Activated CD4-positive, alpha-beta T cell treated with anti-CD3 and anti-CD28 coated beads, Interleukin-2, amount 50 U/mL, for 1 hour (primary cell): ENCODE measurements at regions not wholly inside any gene's neighbourhood (a gene's known extent, or its start where the extent isn't known, plus 50 kb on each side); places are given as distances from the start of the nearest gene placed in this dataset.

Experiments used
- DNase-seq: peaks from one replicate; pipeline ENCODE4 v3.0.0-alpha.2; 2020

DNA sequence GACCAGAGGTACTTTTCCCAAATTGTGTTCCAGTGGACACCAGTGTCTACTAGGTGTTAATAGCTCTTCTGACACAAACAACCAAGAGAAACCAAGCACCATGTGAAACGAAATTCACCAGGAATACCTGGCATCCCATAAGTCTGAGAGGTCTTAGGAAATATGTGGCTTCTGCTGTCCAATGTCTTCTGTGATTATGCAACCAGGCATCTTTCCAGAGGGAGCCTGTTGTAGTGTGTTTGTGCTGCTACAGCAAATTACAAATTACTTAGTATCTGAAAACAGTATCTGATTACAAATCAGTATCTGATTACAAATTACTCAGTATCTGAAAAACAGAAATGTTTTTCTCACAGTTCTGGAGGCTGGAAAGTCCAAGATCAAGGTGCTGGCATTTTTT lies 133.6 kb upstream of the NPVF start:
- DNase-seq = no peak

- DNase-seq = no peak
Observed at GRCh38 chr7:25368599-25369201, 140.4 kb upstream of the NPVF start.

GRCh38 chr7:25369786-25370185 lies 141.5 kb upstream of the NPVF start:
- DNase-seq = no peak

DNA sequence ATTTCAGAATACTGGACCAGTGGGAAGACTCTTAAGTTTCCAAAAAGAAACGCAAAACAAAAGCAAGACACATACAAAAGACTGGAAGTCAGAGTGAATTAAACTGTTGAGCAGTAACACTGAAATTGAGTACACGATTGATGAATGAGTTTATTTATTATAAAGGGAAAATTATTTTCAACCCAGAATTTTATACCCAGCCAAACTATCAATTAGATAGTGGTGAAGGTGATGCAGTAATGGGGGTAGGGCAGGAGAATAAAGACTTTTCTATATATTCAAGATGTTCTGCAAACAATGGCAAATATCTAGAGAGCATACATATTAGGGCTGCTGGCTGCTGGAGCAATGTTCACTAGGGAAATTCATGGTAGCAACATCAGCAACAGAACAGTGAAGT lies 143.7 kb upstream of the NPVF start:
- DNase-seq = no peak

DNA sequence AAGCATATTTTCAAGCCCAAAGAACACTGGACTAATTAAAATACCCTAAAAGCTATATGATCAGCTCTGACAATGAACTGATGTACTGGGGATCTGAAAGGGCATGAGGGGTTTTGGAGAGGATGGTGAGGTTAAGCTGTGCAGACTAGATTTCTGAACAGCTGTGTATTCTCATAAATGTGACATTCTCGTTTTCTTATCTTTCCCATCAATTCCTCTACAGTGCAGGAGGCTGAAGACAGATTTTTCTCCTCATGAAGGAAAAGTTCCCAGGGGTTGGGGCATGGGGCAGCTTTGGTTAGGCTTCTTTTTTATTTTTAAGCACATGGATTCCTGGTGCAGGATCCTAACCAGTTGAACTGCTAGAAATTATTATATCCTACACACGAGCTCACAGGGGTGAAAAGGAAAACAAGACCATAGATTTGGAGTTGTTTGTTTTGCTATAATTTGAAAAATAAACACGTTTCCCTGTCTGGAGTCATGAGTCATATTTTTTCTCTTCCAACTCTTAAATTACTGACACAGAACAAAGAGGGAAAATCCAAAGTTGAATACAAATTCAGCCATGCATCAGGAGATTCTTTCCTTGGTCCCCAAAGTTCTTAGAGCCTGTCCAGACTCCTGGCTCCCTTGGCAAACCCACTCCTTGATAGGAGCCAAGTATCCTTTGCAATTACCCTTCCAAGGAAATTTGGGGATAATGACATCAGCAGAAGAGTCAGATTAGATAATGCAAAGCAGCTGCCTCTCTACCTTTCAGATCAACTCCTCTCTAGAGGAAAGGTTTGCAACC lies 147.7 kb upstream of the NPVF start:
- no peak for DNase-seq

DNA sequence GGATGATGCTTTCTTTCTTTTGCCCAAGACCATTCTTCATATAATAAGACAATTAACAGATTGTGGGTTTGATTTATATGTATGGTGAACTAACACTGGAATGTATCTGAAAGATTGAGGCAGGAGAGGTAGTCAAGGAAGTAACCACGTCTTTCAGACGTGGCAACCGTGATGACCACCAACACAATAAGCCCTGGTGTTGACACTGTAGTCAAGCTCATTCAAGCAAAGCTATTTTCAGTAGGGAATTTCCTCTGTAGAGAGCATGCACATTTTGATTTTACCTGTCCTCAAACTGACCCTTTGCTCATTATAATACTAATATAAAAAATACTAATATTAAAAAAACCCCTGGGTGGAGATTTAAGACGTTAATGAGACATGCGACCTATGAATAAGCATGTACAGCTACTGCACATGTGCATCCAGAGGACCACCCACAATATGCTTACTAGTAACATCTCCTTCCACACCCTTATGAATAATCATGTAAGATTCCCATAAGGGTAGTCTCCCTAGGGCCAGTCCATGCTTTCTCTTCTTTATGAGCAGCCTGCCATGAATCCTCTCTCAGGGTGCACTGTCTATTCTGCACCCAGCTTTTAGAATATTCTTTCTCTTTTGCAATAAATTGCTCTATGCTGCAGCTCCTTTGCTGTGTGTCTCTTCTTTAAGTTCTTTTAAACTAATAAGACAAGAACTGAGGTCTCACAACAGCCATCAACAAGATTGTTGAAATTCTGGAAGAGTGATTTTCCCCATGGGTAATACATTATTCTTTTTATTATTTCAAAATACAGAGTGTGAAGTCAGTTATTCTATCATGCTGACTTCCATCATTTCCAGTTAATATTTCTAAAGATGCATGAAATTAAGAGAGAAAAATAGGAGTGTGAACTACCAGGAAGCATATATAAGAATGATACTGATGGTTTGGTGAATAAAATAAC lies 151.3 kb upstream of the NPVF start:
- DNase-seq = no peak

GRCh38 chr7:25381818-25382589 lies 153.7 kb upstream of the NPVF start:
- no peak for DNase-seq

DNA sequence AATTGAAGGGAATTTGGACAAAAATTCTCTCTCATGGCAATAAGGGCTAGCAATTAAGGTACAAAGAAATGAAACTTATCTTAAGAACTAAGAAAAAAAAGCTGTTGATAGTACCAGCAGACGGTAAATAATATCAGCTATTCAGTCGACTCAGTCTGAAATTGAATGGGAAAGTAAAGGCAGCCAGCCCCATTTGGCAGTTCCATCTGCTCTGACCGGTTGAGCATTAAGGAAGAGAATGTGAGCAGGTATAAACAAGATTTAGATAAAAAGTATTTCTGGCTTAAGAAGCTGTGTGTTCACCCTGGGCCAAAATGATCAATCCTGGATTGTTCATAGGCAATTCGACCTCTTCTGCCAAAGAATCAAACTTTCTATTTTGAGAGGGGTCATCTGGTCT lies 154.6 kb upstream of the NPVF start:
- no peak for DNase-seq

DNA sequence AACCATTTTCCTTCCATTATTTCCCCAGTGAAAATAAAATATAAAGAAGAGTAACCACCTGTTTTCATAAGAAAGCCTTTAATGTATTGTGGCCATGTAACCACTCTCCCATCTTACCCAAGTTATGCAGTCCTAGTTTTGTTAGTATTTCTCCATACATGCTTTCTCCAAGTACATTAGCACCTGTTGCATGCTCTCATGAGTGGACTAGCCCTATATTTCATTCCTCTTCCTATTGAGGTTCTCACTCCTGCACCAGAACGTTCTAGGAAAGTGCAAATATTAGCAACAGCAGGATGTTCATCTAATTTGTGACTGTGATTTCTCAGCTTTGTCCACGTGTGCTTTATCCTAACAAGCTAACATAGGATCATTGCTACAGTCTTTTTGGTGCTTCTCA lies 155.1 kb upstream of the NPVF start:
- DNase-seq = no peak

DNA sequence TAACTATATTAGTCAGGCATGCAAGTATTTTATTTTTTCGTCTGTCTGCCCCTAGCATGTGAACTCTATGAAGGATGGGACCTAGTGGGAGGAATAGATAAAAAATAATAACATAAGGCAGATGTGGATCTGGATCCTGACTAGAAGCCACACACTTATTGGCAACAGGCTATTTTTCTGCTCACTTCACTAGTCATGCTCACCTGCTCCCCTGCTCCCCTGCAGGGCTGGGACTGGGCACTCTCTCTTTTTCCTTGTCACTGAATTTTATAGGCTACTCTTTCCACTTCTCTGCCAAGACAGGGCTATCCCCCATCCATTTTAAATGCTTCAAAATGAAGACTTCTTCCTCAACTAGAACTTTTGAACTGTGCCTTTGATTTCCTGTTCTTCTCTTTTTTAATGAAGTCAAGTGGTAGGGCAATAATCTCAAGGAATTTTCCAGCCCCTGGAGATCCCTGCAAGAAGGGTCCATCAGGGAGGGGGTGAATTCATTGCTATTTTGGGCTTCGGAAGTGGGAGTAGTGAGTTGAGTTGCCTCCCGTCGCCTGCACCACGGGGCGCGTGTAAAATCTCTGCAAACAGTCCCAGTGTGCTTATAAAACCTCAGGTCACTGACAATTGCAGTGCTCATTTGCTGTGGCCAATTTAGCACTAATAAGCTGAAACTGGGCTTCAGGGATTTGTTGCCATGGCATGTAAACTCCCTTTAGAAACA lies 156.7 kb upstream of the NPVF start:
- no peak for DNase-seq

DNA sequence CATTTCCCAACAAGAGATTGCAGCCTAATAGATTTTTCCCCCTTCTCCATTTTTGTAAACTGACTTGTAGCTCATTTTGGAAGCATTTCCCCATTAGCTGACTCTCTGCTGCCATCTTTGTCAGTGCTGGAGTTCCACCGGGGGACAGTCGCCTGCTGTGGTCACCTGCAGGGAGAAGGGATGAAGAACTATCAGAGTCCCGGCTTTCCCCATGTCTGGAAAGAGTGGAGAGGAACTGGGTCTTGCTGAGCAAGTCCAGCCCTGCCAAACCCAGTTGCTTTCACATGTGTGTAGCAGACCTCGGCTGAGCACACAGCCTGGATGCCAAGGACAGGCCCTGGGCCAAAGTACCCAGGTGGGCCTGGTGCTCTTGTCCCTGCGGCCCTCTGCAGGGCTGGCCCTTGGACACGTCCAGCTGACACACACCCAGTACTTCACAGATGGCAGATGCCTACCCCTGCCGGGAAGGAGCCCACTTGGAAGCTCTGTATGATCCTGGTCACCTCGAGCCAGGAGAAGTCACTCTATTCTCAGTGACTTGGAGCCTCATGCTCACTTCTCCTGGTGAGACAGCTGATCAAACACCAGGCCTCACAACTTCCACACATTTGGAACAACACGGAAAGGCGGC lies 157.3 kb upstream of the NPVF start:
- DNase-seq = no peak

GRCh38 chr7:25386311-25386744 lies 158.0 kb upstream of the NPVF start:
- DNase-seq = no peak

DNA sequence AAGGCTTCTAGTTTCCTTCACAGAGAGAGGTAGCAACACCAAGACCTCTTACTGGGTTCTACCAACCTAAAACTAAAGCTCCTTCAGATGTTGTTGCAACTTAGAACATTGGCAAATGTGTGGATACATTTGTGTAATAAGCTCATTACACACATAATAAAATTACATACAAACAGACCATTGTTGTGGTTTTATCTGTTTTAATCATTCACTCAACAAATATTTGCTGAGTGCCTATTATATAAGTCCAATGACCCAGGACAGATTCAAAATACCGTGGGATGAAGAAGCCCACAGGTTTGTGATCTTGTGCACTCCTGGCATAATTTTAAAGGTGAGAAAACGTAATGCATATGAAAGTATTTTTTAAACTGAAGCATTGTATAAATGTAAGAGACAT lies 160.4 kb upstream of the NPVF start:
- no peak for DNase-seq

DNA sequence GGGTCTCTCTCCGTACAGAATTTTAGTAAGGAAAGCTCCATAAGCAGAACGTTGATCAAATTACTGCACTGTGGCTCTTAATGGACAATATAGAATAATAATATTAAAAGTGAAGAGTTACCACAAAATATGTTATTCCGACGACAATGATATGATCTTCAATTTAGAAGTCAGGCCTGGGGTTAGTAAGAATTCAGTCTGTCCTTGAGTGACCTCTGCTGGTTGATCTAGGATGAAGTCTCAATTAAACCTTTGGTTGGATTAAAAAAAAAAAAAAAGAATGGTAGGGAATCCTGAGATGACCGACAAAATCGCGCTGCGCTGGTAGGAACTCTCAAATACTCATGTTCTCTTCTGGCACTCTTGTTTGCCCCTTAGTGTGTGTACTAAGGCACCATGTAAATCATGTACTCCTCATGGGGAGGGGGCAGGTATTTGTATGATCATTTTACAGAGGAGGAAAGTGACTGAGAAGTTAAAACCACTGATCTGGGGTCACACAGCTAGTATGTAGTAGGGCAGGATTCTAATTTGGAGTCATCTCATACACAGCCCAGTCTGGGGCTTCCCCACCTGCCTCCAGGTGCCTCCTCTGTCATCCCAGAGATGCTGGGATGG lies 161.3 kb upstream of the NPVF start:
- DNase-seq = no peak

DNA sequence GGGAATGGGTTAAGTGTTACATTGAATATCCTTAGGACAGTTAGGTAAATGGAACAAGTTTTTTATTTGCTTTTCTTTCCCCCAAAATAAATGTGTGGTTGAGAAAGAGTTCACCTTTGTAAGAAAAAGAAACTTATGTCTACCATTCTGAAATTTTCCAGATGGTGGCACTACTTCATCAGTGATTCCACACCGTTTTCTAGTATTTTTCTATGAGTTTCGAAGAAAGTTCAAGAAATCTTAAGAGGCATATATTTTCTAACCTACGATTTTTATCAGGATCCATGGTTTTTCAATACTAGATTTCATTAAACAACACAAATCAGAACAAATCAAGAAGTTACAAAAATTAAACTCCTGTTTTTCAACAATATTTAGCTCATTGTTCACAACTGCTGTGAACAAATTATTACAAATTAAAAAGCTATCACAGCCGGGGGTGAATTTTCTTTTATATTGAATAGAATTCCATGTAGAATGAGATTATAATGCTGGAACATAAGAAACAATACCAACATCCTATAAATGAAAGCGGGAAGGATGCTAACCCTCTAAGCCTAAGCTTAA lies 163.1 kb upstream of the NPVF start:
- DNase-seq = no peak

DNA sequence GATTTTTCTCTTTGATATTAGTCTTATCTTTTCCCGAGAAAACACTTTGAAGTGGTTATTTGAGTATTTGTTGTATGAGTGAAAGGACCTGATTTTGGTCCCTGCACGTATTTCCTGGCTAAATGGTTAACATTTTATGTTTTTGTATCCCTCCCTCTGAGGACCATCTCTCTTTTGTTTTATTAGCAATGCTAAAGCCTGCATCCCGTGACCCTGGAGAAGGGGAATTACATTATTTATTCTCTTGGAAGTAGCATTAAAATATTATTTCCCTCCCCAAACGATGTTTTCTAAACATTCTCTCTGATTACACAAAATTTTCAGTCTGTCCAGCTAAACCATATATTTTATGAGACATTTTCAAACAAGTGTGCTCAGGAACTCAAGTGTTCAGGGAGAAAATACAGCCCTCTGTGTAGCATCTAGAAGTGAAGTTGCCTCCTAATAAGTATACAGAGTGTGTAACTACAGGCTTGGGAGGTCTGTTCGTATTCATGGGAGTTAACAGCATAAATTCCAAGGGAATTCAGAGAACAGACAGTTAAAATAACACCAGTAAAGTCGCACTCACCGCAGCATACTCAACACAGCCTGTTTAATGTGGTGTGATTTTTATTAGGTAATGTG lies 163.8 kb upstream of the NPVF start:
- no peak for DNase-seq

GRCh38 chr7:25392588-25393338 lies 164.5 kb upstream of the NPVF start:
- no peak for DNase-seq

DNA sequence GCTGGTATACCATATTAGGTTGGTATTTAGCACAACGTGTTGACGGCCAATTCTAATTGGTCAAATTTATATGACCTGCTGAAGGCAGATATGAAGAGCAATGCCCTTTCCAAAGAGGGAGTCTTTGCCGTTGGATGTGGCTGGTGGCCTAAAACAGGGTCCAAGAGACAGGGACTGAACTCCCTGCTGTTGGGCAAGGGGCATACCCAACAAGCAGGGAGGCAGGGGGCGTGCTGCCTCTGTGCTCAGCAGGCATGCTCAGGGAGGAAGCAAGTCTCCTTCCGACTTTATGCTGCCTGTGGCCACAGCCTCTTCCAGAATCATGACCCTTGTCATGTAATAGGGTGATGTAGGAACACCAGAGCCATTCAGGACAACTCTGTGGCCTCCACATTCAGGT lies 167.7 kb upstream of the NPVF start:
- DNase-seq = no peak

- DNase-seq = no peak
Observed at GRCh38 chr7:25396668-25397067, 168.4 kb upstream of the NPVF start.

- no peak for DNase-seq
Observed at GRCh38 chr7:25398418-25398817, 170.1 kb upstream of the NPVF start.
